ENCODE measurements at regions not wholly inside any gene's neighbourhood (a gene's known extent, or its start where the extent isn't known, plus 50 kb on each side); places are given as distances from the start of the nearest gene placed in this dataset.

DNA sequence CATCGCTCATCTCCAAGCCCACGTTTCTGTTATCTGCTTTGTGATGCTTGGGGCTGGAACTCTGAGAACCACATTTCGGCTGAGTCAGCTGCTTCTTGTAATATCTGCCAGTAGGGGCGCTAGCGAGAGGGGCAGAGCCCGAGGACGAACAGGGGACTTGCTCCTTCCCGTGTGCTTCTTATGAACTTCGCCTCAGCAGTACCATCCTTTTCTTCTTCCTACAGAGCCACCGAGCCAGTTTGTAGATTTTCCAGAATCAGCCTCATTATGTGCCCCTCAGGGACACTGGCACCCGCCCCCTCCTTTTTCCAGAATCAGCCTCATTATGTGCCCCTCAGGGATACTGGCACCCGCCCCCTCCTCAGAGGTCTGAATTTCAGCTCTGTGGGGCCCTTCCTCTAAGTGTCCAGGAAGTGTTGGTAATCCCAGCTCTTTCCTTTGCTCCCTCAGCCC, 441.7 kb upstream of the RASGEF1B start:
- TF ChIP-seq POLR2AphosphoS5 (IDR thresholded peaks at IDR 0.05; ENCODE audit: low read depth, low read length) = no peak
- TF ChIP-seq TAF1 (IDR thresholded peaks at IDR 0.05; ENCODE audit: borderline replicate concordance, insufficient read depth, low read length) = no peak
